ENCODE measurements at regions not wholly inside any gene's neighbourhood (a gene's known extent, or its start where the extent isn't known, plus 50 kb on each side); places are given as distances from the start of the nearest gene placed in this dataset.

- intact Hi-C loops (cut with DNase I; ENCODE audit: low total_unique reads): no loop called here
- H3K4me1 ChIP-seq: no peaks in the 10 kb centered on the region
- no peak overlapping the region for H3K4me3 ChIP-seq
- TF ChIP-seq CTCF (IDR thresholded peaks at IDR 0.05) (no peak), POLR2A (IDR thresholded peaks at IDR 0.05) (no peak), POLR2AphosphoS5 (IDR thresholded peaks at IDR 0.05) (no peak)
- no peaks in the 10 kb centered on the region for H3K9me3 ChIP-seq
- H3K27me3 ChIP-seq: peaks cover 0 to 11% of the 10 kb centered on the region in 2 donors
- H3K27ac ChIP-seq: no peak overlapping the region
- DNase-seq (ENCODE audit: low spot score in 2 of 2): no peak
- H3K36me3 ChIP-seq: no peaks in the 10 kb centered on the region
Observed at GRCh38 chrX:87808576-87809243, 291.1 kb downstream of the KLHL4 start.

GRCh38 chrX:87813566-87813965, 296.0 kb downstream of the KLHL4 start:
- Histone ChIP-seq H3K9me3 (no peaks in the 10 kb centered on the region), H3K4me3 (no peak overlapping the region), H3K27me3 (peaks cover 0 to 11% of the 10 kb centered on the region in 2 donors), H3K4me1 (no peaks in the 10 kb centered on the region), H3K27ac (no peak overlapping the region), H3K36me3 (no peaks in the 10 kb centered on the region)
- TF ChIP-seq CTCF (IDR thresholded peaks at IDR 0.05) (no peak), POLR2AphosphoS5 (IDR thresholded peaks at IDR 0.05) (no peak), POLR2A (IDR thresholded peaks at IDR 0.05) (no peak)
- no peak for DNase-seq (ENCODE audit: low spot score in 2 of 2)
- intact Hi-C loops (cut with DNase I; ENCODE audit: low total_unique reads): no loop called here

- Histone ChIP-seq H3K27ac (no peak overlapping the region), H3K9me3 (peaks cover 0 to 8% of the 10 kb centered on the region in 2 donors), H3K4me1 (no peaks in the 10 kb centered on the region), H3K27me3 (peaks cover 0 to 21% of the 10 kb centered on the region in 2 donors), H3K36me3 (no peaks in the 10 kb centered on the region), H3K4me3 (no peak overlapping the region)
- intact Hi-C loops (cut with DNase I; ENCODE audit: low total_unique reads): no loop called here
- TF ChIP-seq POLR2A (IDR thresholded peaks at IDR 0.05) (no peak), POLR2AphosphoS5 (IDR thresholded peaks at IDR 0.05) (no peak), CTCF (IDR thresholded peaks at IDR 0.05) (no peak)
- DNase-seq (ENCODE audit: low spot score in 2 of 2): no peak
Observed at GRCh38 chrX:87846956-87847355, 329.4 kb downstream of the KLHL4 start.

DNA sequence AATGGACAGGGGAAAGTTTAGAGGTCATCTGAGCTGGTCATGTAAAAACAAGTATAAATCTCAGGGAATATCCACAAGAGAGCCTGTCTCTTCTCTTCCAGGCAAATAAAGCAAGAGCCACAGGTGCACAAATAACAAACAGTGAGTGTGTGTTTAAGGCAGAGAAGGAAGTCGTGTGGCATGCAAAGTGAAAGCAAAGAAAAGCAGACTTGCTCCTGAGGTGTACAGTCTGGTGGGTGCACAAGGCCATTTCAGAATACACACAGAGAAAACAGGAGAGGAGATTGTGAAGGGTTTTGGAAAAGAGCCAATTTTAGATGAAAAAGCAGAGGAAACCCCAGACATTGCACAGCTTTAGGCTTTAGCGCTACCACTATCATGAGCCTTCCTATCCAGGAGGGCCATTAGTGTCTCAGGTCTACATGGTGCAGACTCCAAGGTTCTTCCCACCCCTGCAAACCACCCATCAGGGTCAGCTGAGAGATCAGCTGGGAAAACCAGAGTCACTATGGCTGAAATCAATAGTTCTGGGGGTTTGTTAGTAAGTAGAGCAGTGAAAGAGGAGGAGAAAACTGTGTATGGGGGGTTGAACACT, 355.8 kb downstream of the KLHL4 start:
- intact Hi-C loops (cut with DNase I; ENCODE audit: low total_unique reads): loop anchor here (10.0 kb wide), 1 partner anchor 981 kb away; no protein-coding TSS in a partner anchor
- Histone ChIP-seq H3K4me1 (no peaks in the 10 kb centered on the region), H3K9me3 (no peaks in the 10 kb centered on the region), H3K27me3 (peaks cover 0 to 9% of the 10 kb centered on the region in 2 donors), H3K4me3 (no peak overlapping the region), H3K27ac (no peak overlapping the region), H3K36me3 (no peaks in the 10 kb centered on the region)
- TF ChIP-seq POLR2AphosphoS5 (IDR thresholded peaks at IDR 0.05) (no peak), CTCF (IDR thresholded peaks at IDR 0.05) (no peak)
- DNase-seq (ENCODE audit: low spot score in 2 of 2): no peak

DNA sequence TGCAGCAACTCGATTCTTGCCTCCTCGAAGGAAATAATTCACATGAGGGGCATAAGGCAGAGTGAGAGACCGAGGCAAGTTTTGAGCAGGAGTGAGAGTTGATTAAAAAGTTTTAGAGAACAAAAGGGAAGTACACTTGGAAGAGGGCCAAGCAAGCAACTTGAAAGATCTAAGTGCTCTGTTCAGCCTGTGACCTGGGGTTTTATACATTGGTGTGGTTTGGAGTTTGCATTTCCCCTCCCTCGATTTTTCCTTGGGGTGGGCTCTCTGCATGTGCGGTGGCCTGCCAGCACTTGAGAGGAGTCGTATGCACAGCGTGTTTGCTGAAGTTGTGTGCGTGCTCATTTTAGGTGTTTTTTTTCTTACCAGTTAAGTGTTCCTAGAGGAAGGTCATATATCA, 356.4 kb downstream of the KLHL4 start:
- TF ChIP-seq CTCF (IDR thresholded peaks at IDR 0.05) (no peak), POLR2AphosphoS5 (IDR thresholded peaks at IDR 0.05) (no peak), POLR2A (IDR thresholded peaks at IDR 0.05) (no peak)
- peaks cover 0 to 9% of the 10 kb centered on the region in 2 donors for H3K27me3 ChIP-seq
- intact Hi-C loops (cut with DNase I; ENCODE audit: low total_unique reads): loop anchor here (10.0 kb wide), 1 partner anchor 981 kb away; no protein-coding TSS in a partner anchor
- no peaks in the 10 kb centered on the region for H3K4me1 ChIP-seq
- no peak overlapping the region for H3K4me3 ChIP-seq
- H3K27ac ChIP-seq: no peak overlapping the region
- no peak for DNase-seq (ENCODE audit: low spot score in 2 of 2)
- H3K36me3 ChIP-seq: no peaks in the 10 kb centered on the region
- H3K9me3 ChIP-seq: no peaks in the 10 kb centered on the region

Data from breast epithelium (tissue), 4 donors.